NCI-H128 (cell line): ENCODE measurements at regions not wholly inside any gene's neighbourhood (a gene's known extent, or its start where the extent isn't known, plus 50 kb on each side); places are given as distances from the start of the nearest gene placed in this dataset.
"Not testable (repeated sequence)": the region's sequence is repeated elsewhere in the genome, so short reads cannot be mapped to it uniquely, and the experiment has no call there.

ENCODE experiments used
- DNase-seq: peaks from one replicate; lab custom pipeline; 2025; ENCODE audit not compliant: unreplicated experiment; lab: John Stamatoyannopoulos, UW

- DNase-seq, result no peak
Observed at GRCh38 chr2:22904126-22904684, 480.8 kb upstream of the KLHL29 start.

- DNase-seq, result no peak
Observed at GRCh38 chr2:22907330-22907729, 477.6 kb upstream of the KLHL29 start.

GRCh38 chr2:22912398-22912797, 472.6 kb upstream of the KLHL29 start:
- no peak for DNase-seq

GRCh38 chr2:22929998-22930397, 455.0 kb upstream of the KLHL29 start:
- DNase-seq, result no peak

GRCh38 chr2:22930781-22931180, 454.2 kb upstream of the KLHL29 start:
- DNase-seq, result no peak

- DNase-seq, result no peak
Observed at GRCh38 chr2:22932288-22932687, 452.7 kb upstream of the KLHL29 start.

GRCh38 chr2:22934747-22935146, 450.2 kb upstream of the KLHL29 start:
- DNase-seq, result no peak

- no peak for DNase-seq
Observed at GRCh38 chr2:22942441-22942840, 442.5 kb upstream of the KLHL29 start.

- DNase-seq, result no peak
Observed at GRCh38 chr2:22944143-22944542, 440.8 kb upstream of the KLHL29 start.

GRCh38 chr2:22946553-22946952, 438.4 kb upstream of the KLHL29 start:
- DNase-seq, result no peak

GRCh38 chr2:22947741-22948140, 437.2 kb upstream of the KLHL29 start:
- DNase-seq, result no peak

- DNase-seq, result no peak
Observed at GRCh38 chr2:22950431-22950830, 434.5 kb upstream of the KLHL29 start.

GRCh38 chr2:22952656-22953225, 432.2 kb upstream of the KLHL29 start:
- no peak for DNase-seq

GRCh38 chr2:22957446-22957845, 427.5 kb upstream of the KLHL29 start:
- DNase-seq, result no peak

GRCh38 chr2:22958308-22958707, 426.7 kb upstream of the KLHL29 start:
- no peak for DNase-seq

- no peak for DNase-seq
Observed at GRCh38 chr2:22967756-22968155, 417.2 kb upstream of the KLHL29 start.

- no peak for DNase-seq
Observed at GRCh38 chr2:22970284-22970975, 414.5 kb upstream of the KLHL29 start.

GRCh38 chr2:22970991-22971390, 414.0 kb upstream of the KLHL29 start:
- DNase-seq, result no peak

- no peak for DNase-seq
Observed at GRCh38 chr2:22981785-22982184, 403.2 kb upstream of the KLHL29 start.

- DNase-seq, result not testable (repeated sequence)
Observed at GRCh38 chr2:22984152-22984551, 400.8 kb upstream of the KLHL29 start.

GRCh38 chr2:22990246-22990645, 394.7 kb upstream of the KLHL29 start:
- no peak for DNase-seq

- no peak for DNase-seq
Observed at GRCh38 chr2:22991844-22992243, 393.1 kb upstream of the KLHL29 start.

GRCh38 chr2:22992441-22992840, 392.5 kb upstream of the KLHL29 start:
- no peak for DNase-seq
